Fibroblast of skin of back (primary cell): ENCODE measurements at regions not wholly inside any gene's neighbourhood (a gene's known extent, or its start where the extent isn't known, plus 50 kb on each side); places are given as distances from the start of the nearest gene placed in this dataset.

Experiments used
- DNase-seq: peaks from one replicate; pipeline ENCODE4 v3.0.0-alpha.2; 2013

DNA sequence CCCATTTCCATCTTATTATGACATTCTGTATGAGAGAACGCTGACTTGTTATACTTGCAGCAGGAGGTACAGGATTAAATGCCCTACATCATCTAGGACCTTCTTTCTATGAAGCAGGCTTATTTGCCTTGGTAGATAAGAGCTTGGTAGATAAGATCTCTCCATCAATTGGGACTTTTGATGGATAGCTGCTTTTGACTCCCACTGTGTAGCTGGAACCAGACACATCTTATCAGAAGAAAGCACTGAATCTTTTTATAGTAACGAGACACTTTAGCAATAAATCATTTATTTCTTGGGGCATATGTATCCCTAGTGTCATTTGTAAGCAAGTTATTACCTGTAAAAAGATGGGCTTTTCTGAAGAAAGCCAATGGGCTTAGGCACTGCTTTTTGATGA is 613.9 kb downstream of the TECRL start:
- no peak for DNase-seq

DNA sequence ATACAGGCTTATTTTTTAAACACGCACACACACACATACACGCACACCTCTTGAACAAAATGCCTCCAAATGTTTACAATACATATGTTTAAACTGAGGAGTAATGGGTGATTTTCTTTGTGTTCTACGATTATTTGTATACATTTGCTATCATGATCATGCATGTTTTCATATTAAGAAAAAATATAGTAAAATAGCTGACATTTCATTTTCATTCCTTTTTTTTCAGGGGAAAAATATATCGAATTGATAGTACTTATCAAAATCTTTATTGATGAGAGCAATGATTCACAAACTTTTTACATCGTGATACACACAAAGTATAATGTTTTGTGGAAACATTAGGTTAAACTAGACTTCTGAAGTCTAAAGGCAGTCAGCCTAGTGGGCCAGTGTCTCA is 618.9 kb downstream of the TECRL start:
- no peak for DNase-seq

DNA sequence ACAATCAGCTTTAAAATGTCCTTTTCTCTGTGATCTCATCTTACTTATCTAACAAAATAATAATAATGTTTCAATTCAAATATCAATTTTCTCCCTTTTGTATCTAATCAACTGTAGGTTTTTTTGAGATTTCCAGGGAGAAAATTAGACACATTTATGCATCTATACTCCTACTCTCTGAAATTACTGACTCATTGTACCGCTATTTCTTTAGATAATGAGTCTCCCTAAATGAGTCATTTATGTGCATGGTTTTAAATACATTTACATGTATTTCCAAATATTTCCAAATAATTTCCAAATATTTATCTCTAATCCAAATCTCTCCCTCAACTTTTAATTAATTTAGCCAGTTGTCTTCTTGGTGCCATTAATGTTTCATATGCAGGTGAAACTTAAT is 621.0 kb downstream of the TECRL start:
- DNase-seq, result no peak

DNA sequence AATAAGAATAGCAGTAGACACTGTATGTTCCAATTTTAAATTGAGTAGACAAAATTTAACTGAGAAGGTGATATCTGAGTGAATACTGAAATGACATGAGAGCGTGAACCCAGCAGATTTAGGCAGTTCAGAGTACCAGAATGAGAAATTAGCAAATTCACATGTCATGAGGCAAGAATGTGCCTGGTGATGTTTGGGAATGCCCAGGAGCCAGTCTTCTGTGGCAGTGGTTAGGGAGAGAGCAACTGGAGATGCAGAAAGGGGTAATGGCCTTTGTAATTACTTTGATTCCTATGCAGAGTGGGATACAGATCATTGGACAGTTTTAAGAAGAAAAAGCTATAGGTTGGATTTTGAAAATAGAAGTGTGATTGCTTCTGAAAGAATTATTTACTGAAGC is 621.9 kb downstream of the TECRL start:
- DNase-seq, result no peak

DNA sequence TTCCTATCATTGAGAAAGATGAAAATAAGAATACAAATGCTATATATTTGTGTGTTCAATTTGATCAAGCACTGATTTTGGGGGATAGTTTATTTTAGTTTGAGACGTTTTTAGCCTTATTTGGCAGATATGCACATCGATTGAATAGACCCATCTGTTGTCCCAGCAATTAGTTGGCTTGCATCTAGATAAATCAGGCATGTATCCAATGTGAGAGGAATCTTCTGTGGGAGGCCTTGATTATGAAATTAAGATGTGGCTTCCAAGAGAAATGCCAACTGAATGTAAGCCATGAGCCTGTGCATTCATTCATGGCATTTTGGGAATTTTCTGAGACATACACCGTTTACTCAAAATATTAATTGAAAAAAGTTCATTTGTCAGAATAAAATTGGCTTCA is 623.1 kb downstream of the TECRL start:
- no peak for DNase-seq

DNA sequence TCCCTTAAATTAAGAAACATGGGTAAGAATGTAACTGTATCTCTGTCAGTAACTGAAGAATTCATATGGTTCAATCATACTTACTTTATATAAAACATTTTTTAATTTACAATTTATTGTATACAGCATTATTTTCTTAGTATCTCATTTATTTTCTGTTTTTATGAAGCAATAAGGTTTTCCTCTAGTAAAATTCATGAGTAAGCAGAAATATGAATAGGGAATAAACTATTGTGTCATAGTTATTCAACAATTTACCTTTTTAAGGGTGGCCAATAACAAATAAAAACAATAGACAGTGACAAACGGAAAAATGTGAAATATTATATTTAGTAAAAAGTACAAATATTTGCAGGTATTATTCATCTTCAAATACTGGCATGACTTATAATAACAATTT is 624.4 kb downstream of the TECRL start:
- DNase-seq, result no peak

DNA sequence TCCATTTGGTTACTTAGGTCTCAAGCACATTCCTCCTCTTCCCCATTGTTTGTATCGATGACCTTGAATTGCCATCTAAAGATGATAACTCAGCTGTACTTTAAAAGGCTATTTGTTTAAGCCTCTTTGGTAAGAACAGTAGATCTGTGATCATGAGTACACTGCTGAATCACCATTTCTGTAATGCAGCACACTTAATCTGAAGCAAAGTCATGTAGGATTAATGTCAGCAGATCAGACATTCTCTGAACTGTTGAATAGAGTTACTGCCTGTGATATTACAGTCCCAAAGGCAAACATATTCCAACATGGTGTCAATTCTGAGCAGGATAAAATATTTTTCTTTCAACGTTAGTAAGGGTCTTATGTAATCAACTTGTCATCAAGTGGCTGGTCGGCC is 631.6 kb downstream of the TECRL start:
- no peak for DNase-seq

DNA sequence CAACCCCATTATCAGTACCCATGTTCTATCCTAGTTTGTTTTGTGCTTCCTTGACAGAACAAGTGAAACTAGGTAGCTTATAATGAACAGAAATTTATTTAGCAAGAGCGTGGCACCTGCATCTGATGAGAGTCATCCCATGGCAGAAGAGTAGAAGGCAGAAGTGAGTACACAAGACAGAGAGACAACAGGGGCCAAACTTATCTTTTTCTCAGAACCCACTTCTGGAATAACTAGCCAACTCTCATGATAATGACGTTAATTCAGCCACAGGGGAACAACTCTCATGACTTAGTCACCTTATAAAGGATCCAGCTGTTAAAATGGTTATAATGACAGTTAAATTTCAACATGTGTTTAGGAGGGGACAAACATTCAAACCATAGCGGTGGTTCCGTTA is 644.9 kb downstream of the TECRL start:
- no peak for DNase-seq

DNA sequence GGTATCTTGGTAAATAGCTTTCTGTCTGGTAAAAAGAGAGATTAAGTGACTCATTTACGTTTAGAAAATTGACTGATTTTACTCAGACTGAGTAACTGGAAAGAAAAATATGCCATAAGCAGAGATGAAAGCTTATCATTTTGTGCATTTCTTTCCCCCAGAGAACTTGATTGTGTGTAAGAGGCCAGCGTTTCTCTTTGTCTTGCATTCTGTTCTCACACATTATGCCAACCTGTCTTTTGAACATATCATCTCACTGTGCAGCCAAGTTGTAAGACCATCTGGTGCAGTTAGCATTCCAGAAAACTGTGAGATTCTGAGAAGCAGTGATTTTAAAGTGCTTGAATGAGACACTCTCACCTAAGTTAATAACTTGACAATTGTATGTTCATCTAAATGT is 651.3 kb downstream of the TECRL start:
- no peak for DNase-seq

DNA sequence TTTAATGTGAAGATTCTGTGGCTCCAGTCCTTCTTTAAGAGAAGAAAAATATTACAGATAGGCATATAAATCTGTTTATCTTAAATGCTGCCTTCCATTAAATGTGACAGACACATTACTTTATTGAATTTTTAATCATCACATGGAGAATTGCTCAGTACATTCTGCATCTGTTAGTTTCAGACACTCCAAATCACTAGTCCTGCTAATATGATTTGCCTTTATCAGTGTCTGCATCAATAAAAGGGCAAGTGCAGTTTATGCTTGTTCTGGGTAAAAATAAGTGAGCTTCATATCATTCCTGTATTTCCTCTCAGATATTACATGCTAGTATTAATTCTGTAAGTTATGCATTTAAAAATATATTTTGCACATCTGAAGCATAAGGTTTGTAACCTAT is 666.4 kb downstream of the TECRL start:
- DNase-seq, result no peak

DNA sequence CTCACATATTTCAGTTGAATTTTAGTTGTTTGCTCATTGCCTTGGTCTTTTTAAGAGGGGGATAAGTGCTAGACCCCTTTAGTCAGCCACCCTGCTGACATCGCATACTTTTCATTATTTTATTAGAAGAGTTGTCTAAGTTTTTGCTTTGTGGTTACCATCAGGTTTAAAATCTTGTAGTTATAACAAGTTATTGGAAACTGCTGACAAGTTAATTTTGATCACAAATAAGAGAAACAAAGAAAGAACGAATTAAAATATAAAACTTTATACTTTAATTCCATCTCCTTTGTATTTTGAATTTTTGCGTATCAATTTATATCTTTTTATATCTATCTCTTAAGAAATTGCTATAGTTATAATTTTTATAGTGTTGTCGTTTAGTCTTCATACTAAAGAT is 679.7 kb downstream of the TECRL start:
- no peak for DNase-seq

DNA sequence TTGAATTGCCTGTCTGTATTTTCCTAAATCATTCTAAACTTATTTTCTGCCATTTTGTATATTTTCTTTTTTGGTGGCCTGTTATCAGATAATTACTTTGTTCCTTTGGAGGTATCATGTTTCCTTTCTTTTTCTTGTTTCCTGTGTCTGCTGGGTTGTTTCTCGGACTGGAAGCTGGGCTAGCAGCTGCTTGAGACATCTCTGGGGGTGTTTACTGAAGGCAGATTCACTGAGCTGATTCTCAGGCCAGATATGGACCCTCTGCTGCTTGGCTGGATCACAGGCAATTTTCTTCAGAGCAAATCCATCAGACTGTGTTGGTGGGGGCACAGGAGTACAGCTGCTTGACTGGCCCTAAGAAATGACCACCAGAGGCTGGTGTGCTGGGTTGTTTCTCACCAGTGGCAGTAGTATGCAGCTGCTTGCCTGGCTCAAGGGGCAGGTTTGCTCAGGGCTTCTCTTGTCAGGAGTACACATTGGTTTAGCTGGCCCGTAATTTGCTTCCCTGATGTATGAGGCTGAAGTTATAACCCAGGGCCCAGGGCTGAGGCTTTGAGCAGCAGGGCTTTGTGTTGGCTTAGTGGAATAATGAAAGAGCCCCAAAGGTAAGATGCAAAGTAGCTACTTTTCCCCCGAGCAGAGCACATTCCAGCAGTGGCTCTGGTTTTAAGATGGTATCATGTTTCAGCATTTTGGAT is 680.6 kb downstream of the TECRL start:
- no peak for DNase-seq

DNA sequence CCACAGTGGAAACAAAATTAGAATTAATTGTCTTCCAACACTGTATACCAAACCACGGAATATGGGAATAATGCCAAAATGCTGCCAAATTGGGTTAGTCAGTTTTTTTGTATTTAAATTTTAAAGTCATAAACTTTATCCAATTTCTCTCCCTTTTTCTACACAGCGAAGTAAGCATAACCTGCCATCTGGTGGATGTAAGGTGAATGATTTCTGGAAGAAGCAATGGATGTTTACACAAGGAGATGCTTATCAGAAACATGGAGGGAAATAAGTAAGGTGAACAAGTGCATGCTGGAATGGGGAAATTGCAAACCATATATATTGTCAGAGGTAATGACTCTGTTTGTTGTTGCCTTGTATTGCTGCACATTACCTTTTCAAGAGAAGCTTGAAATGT is 691.9 kb downstream of the TECRL start:
- peak; percentile 1 for DNase-seq

DNA sequence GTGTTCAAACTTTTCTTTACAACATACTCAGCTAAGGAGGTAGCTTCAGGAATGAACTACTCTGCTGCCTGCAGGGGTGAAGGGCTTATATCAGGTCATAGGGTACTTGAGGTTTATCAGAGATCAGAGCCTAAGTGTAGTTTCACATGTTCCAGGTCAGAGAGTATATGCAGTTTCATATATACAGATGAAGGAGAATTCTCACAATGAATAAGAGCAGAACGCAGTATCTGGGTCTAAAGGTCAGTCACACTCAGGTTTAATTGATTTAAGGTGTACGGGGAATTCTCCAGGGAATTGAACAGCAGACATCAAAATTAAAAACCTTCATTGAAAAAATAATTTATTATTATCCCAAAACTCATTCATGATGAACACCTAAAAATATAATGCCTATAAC is 700.6 kb downstream of the TECRL start:
- DNase-seq, result no peak

DNA sequence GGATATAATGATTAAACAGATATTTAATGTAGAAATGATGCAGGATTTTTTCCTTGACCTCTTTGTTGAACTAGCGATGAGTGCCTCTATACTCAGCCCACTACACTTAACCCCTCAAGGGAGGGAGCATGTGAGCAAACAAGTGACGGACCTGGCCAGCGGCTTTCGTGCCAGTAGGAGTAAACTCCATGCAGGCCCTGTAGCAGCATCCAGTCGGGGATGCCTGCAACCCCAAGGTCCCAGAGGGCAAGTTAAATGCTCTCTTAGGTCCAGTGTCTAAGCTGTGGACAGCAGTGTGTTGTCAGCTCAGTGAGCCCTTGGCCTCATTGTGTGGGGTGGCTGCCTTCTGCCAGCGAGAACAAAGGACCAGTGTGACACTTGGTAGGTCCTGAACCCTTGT is 708.7 kb downstream of the TECRL start:
- no peak for DNase-seq

DNA sequence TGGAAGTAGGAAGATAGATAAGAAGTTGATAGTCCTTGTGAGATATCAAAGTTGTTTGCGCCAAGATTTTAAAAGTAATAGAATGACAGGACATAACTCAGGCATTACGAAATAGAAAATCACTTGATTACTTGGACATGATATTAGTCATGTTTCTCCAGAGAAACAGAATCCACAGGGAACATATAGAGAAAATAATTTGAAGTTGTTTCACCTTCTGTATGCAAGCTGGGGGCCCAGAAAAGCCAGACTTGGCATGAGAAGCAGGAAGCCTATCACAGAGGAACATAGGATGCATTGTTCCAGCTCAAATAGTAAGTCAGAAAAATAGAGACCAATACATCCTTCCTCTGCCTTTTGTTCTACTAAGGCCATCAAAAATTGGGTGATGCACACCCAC is 715.9 kb downstream of the TECRL start:
- no peak for DNase-seq

DNA sequence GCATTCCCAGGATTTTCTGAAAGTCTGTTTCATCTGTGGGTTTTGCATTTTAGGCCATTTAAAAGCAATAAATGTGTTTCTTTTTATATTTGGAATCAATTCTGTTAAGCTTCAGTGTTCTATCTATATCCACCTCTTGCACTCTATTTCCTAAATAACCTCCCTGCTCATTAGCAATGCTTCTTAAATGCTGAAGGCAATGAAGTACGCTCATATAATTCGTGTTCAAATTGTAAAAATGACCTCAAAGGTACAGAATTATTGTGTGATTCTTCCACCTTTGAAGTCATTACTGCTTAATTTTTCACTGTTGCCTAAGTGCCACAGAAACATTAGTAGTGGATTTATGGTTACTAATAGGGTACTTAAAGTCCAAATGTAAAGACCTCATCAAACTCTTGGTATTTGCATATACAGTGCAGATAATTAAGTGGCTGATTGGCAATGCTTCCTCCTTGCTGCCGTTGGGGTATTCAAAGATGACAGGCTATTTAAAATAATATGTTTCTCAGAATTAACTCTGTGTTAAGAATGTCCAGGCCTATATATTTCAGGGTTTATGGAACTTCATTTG is 730.8 kb downstream of the TECRL start:
- DNase-seq, result no peak

DNA sequence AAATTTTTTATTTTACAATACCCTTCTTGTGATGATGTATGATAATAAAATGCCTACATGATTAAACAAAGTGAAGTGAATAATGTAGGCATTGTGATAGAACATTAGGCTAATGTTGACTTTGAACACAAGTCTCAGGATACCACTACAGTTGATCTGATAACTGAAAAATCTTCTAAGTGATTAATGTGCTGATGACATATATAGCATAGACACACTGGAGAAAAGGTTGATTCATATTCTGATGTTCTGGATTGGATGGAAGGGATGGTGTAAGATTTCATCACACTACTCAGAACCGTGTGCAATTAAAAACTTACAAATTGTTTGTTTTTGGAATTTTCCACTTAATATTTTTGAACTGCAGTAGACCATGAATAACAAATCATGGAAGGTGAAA is 738.5 kb downstream of the TECRL start:
- no peak for DNase-seq

DNA sequence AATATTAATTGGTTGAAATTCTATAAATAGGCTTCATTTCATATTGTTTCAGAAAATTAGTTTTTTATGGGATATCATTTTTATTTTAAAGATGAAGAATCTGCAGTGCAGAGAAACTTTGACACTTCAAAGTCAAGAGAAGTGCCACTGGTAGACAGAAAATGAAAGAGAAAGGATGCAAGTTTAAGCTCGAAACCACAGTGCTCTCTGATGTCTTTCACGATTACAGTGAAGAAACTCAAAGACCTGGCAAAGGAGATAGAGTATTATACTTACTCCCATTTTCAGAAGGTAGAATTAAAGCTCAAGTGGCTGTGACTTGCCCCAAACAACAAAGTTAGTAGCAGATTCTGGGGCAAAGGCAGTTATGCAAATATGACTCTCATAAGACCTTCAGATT is 745.4 kb downstream of the TECRL start:
- no peak for DNase-seq

DNA sequence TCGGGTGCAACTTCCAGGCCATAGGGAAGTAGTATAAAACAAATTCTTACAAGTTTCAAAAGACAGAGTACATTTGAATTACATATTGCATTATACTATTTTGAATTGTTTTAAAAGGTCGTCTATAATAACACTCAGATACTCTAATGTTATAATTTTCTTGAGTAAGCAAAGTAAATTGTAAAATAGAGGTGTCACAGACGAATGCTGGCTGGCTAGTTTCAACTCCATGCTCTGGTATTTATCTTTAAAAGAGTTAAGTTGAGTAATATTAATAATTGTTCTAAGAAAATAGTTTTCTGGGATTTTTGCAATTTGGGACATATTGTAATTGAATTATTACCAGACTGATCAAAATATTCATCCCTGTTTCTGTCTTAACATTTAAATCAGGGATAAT is 764.9 kb downstream of the TECRL start:
- no peak for DNase-seq

DNA sequence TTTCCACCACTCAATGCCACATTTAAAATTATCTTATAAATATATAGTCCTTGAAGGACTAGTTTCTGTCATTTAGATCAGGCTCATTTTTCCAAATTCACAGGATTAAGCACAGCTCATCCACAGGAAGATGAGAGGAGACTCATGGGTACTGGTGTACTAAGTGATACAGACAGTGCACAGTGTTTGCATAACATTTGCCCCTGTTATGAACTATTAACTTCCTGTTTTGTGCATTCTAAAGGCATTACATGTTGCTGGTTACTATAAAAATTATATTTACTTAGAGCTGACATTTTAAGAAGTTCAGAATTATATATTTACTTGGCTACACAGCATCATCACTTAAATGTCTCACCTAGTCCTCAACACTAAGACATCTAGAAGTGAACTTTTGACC is 772.0 kb downstream of the TECRL start:
- DNase-seq, result no peak

DNA sequence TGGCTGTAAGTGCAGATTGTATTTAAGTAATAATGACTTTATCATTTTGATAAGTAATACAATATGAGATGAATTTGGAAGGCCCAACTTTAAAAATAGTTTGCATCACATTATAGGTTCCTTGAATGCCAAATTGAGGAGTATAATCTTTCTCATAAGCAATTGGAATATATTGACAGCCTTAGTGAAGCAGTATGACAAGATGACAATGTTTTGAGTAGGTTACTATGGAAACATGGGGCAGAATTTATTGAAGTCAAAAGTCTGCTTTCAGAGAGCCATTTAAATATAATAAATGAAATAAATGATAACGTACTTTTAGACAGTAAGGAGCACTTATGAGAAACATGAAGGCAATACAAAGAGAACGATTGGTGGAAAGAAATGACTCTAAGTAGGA is 776.4 kb downstream of the TECRL start:
- DNase-seq, result no peak

DNA sequence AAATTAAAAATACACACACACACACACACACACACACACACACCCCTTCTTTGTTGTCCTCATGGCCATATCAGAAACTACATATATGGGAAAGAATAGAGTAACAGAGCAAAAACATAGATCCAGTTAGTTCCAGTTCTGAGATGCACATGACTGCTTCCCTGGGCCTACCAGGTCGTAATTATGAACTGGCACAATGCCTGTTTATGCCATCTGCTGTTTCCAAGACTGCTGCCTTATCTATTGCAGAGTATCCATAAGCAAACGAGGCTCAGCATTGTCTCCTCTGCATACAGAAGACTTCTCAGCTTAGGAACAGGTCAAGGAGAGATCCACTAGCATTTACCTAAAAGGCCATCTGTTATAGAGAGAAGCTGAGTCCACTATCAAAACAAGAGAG is 789.0 kb downstream of the TECRL start:
- no peak for DNase-seq

DNA sequence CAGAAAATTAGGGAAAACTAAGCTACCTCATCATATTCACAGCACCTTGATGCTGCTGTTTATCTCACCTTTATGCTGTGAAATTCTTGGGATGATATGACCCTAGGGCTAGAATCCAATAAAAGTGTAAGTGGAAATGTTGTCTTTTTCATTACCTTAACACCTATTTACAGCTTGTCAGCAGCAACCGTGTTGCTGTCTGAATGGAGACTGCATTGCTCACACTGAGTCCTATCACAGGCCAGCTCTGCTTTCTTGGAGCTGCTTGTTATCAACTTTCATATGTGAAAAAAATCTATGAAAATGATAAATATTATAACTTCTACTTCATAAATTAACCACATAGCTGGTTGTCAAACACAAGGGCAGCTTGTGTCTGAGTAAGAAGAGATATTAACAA is 789.5 kb downstream of the TECRL start:
- no peak for DNase-seq
